Endothelial cell of umbilical vein (primary cell): ENCODE measurements at regions not wholly inside any gene's neighbourhood (a gene's known extent, or its start where the extent isn't known, plus 50 kb on each side); places are given as distances from the start of the nearest gene placed in this dataset.

Experiments
- BruUV-seq: library from RNA; stranded (reverse); fragments of 400-500 nt; replicated peaks from 2 replicates; lab custom pipeline; 2021; lab: Mats Ljungman, UMichigan
- CTCF ChIA-PET: fragments of 300-600, 350-600 bp; sonication (Branson Sonifier 250); formaldehyde crosslinking; loops from one replicate; lab custom pipeline; 2021; ENCODE audit warnings: antibody characterized with exemption, inconsistent platforms; lab: Charles Lee
- POLR2A ChIA-PET: fragments of 300-600, 350-600 bp; sonication (Branson Sonifier 250); formaldehyde crosslinking; loops from one replicate; lab custom pipeline; 2021; ENCODE audit warnings: antibody characterized with exemption, inconsistent platforms; lab: Charles Lee
- DNase-seq: peaks from one replicate; pipeline ENCODE4 v3.0.0-alpha.2; 2011; ENCODE audit warnings: low read depth, low spot score
- FAIRE-seq: peaks from 2 replicates; lab custom pipeline; 2011; peaks lifted over from hg19 to GRCh38; lab: Jason Lieb, UNC
- H2AFZ ChIP-seq: 2 replicates; pipeline ENCODE4 v1.6.0; 2012; ENCODE audit warnings: low read depth, low read length, control low read depth, inconsistent platforms
- H3K27ac ChIP-seq: 2 replicates; pipeline ENCODE4 v1.5.1; 2011; ENCODE audit warnings: low read depth, mild to moderate bottlenecking, control low read depth, low read length, moderate library complexity; ENCODE audit not compliant: insufficient read depth
- H3K27me3 ChIP-seq, 2 experiments: 2 replicates each; pipeline versions ENCODE4 v1.6.0 to v1.6.1; 2011; ENCODE audit warnings: low read length in 2 of 2, mixed read lengths in 1 of 2; ENCODE audit not compliant: control insufficient read depth in 2 of 2, insufficient read depth in 2 of 2
- H3K36me3 ChIP-seq, 2 experiments: 2 replicates in 1 of 2; 3 replicates in 1 of 2; pipeline ENCODE4 v1.5.1; 2011; ENCODE audit warnings: low read length in 2 of 2, mild to moderate bottlenecking in 1 of 2, moderate library complexity in 1 of 2; ENCODE audit not compliant: control insufficient read depth in 2 of 2, insufficient read depth in 2 of 2; ENCODE audit errors: extremely low read depth in 1 of 2
- H3K4me1 ChIP-seq: 3 replicates; pipeline ENCODE4 v1.5.1; 2011; ENCODE audit warnings: mild to moderate bottlenecking, low read length; ENCODE audit not compliant: control insufficient read depth, insufficient read depth; ENCODE audit errors: extremely low read depth
- H3K4me2 ChIP-seq: 2 replicates; pipeline ENCODE4 v1.6.1; 2011; ENCODE audit warnings: low read length, control low read depth, mixed read lengths; ENCODE audit not compliant: insufficient read depth
- H3K4me3 ChIP-seq, 3 experiments: fragments of 200-600 bp in 1 of 3; sonication (generic), shearing (Covaris generic) in 1 of 3; replicated peaks in 1 of 3; 2 replicates each; pipeline ENCODE4 v1.5.1; 2011 to 2016; ENCODE audit warnings: control low read depth in 3 of 3, low read length in 3 of 3, mild to moderate bottlenecking in 2 of 3, inconsistent platforms in 1 of 3, low read depth in 1 of 3, moderate library complexity in 1 of 3; ENCODE audit not compliant: insufficient read depth in 1 of 3
- H3K79me2 ChIP-seq: 2 replicates; pipeline ENCODE4 v1.6.0; 2012; ENCODE audit warnings: low read length, inconsistent platforms; ENCODE audit not compliant: control insufficient read depth, insufficient read depth
- H3K9ac ChIP-seq: replicated peaks from 2 replicates; pipeline ENCODE3; 2011; ENCODE audit warnings: low read length, control low read depth; ENCODE audit not compliant: insufficient read depth; ENCODE audit errors: extremely low read depth
- H3K9me1 ChIP-seq: replicated peaks from 3 replicates; pipeline ENCODE4 v1.6.0; 2011; ENCODE audit warnings: mild to moderate bottlenecking, low read length; ENCODE audit not compliant: control insufficient read depth, insufficient read depth; ENCODE audit errors: extremely low read depth
- H3K9me3 ChIP-seq: replicated peaks from 2 replicates; pipeline ENCODE4 v1.5.1; 2012; ENCODE audit warnings: low read length, inconsistent platforms; ENCODE audit not compliant: control insufficient read depth, insufficient read depth
- H4K20me1 ChIP-seq: replicated peaks from 2 replicates; pipeline ENCODE3; 2011; ENCODE audit warnings: mild to moderate bottlenecking, low read length; ENCODE audit not compliant: control insufficient read depth, insufficient read depth; ENCODE audit errors: extremely low read depth
- CTCF ChIP-seq, 2 donors: IDR thresholded peaks; 1 replicate in 1 of 2; 2 replicates in 1 of 2; pipeline ENCODE4 v1.5.1; 2011; ENCODE audit warnings: low read length in 2 of 2, mild to moderate bottlenecking in 2 of 2, moderate library complexity in 2 of 2, control low read depth in 1 of 2, inconsistent platforms in 1 of 2, low read depth in 1 of 2; ENCODE audit not compliant: insufficient read depth in 1 of 2; ENCODE audit errors: extremely low read depth in 1 of 2
- EZH2 ChIP-seq: IDR thresholded peaks from 2 replicates; pipeline ENCODE4 v1.6.1; 2012; ENCODE audit warnings: borderline replicate concordance, low read depth, mild to moderate bottlenecking, moderate library complexity, low read length, inconsistent platforms; ENCODE audit not compliant: severe bottlenecking
- FOS ChIP-seq: IDR thresholded peaks from 2 replicates; pipeline ENCODE4 v1.6.1; 2011; ENCODE audit warnings: mild to moderate bottlenecking, low read length, moderate library complexity, borderline replicate concordance; ENCODE audit not compliant: insufficient read depth
- GATA2 ChIP-seq: IDR thresholded peaks from 2 replicates; pipeline ENCODE4 v1.7.0; 2011; ENCODE audit warnings: low read depth, mild to moderate bottlenecking, moderate library complexity, mixed read lengths, low read length; ENCODE audit not compliant: insufficient read length, insufficient read depth
- JUN ChIP-seq: IDR thresholded peaks from 2 replicates; pipeline ENCODE4 v1.6.1; 2011; ENCODE audit warnings: borderline replicate concordance, low read depth; ENCODE audit not compliant: insufficient read length, insufficient read depth
- MYC ChIP-seq: IDR thresholded peaks from one replicate; pipeline ENCODE4 v1.6.1; 2011; ENCODE audit warnings: mild to moderate bottlenecking, low read depth, low read length
- POLR2A ChIP-seq: IDR thresholded peaks from 2 replicates; pipeline ENCODE4 v1.6.1; 2012; ENCODE audit warnings: low read depth, mild to moderate bottlenecking, control low read depth, low read length
- POLR2AphosphoS5 ChIP-seq: IDR thresholded peaks from 2 replicates; pipeline ENCODE4 v1.6.1; 2012; ENCODE audit warnings: low read depth, mild to moderate bottlenecking, control low read depth, low read length, moderate library complexity; ENCODE audit not compliant: insufficient read depth
- dilution Hi-C: fragments of 300-500 bp; cut with MboI; formaldehyde crosslinking; loops from one replicate; pipeline ENCODE4 v1.15.0; 2019; ENCODE audit warnings: low sequenced_read_pairs; ENCODE audit not compliant: extremely low pct_ligation_motif_present
- intact Hi-C: fragments of 100-400 bp; cut with micrococcal nuclease; formaldehyde crosslinking; loops from one replicate; pipeline ENCODE4 v1.10.0; 2022
- TF ChIP-seq, protein P1 (sequence below): IDR thresholded peaks from 2 replicates; pipeline ENCODE4 v1.6.1; 2011; ENCODE audit not compliant: insufficient read depth, insufficient read length

- BruUV-seq = no TSS peak
- H3K9me3 ChIP-seq = peaks cover 3% of the 10 kb centered on the region
- H3K4me1 ChIP-seq = no peaks in the 10 kb centered on the region
- ChIA-PET CTCF (no interaction called here), POLR2A (no interaction called here)
- no peaks in the 10 kb centered on the region for H3K79me2 ChIP-seq
- DNase-seq (no peak), FAIRE-seq (no peak)
- H2AFZ ChIP-seq = no peak overlapping the region
- H3K36me3 ChIP-seq = no peaks in the 10 kb centered on the region
- no peak for TF ChIP-seq CTCF (IDR thresholded peaks at IDR 0.05; ENCODE audit: extremely low read depth in 1 of 2, insufficient read depth in 1 of 2, low read depth in 1 of 2, low read length in 2 of 2)
- TF ChIP-seq MYC = no peak
- no peak for TF ChIP-seq GATA2
- TF ChIP-seq, protein P1, sequence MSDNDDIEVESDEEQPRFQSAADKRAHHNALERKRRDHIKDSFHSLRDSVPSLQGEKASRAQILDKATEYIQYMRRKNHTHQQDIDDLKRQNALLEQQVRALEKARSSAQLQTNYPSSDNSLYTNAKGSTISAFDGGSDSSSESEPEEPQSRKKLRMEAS = no peak
- TF ChIP-seq POLR2A = no peak
- no peak for TF ChIP-seq POLR2AphosphoS5
- TF ChIP-seq EZH2 = no peak
- TF ChIP-seq FOS = no peak
- TF ChIP-seq JUN = no peak
- no peaks in the 10 kb centered on the region for H4K20me1 ChIP-seq
- no peaks in the 10 kb centered on the region for H3K9me1 ChIP-seq
- H3K27ac ChIP-seq = no peak overlapping the region
- no peak overlapping the region for H3K9ac ChIP-seq
- dilution Hi-C loops (no loop called here), intact Hi-C loops (no loop called here)
- no peak overlapping the region for H3K4me2 ChIP-seq
- H3K4me3 ChIP-seq = no peak overlapping the region
- H3K27me3 ChIP-seq = no peaks in the 10 kb centered on the region
These were observed 214.3 kb upstream of the ESRRG start for GRCh38 chr1:216937491-216937890.
